DOHH2 (cell line): ENCODE measurements at regions not wholly inside any gene's neighbourhood (a gene's known extent, or its start where the extent isn't known, plus 50 kb on each side); places are given as distances from the start of the nearest gene placed in this dataset.

Experiments used
- H3F3A ChIP-seq: fragments of 200-600 bp; sonication (generic), shearing (Covaris generic); 2 replicates; pipeline ENCODE4 v1.6.0; 2016; ENCODE audit warnings: antibody characterized with exemption, mild to moderate bottlenecking; ENCODE audit not compliant: control insufficient read depth, insufficient read depth
- H3K27ac ChIP-seq: fragments of 200-600 bp; sonication (generic); 2 replicates; pipeline ENCODE4 v1.5.1; 2014; ENCODE audit warnings: low read depth, mild to moderate bottlenecking, low read length, moderate library complexity
- H3K27me3 ChIP-seq: fragments of 200-600 bp; sonication (generic); 2 replicates; pipeline ENCODE4 v1.6.1; 2014; ENCODE audit warnings: mild to moderate bottlenecking, low read length, mixed read lengths; ENCODE audit not compliant: control insufficient read depth
- H3K36me3 ChIP-seq: fragments of 200-600 bp; sonication (generic); 2 replicates; pipeline ENCODE4 v1.6.1; 2014; ENCODE audit warnings: mild to moderate bottlenecking, low read length, moderate library complexity, mixed read lengths; ENCODE audit not compliant: control insufficient read depth
- H3K4me1 ChIP-seq: fragments of 200-600 bp; sonication (generic); 2 replicates; pipeline ENCODE4 v1.6.1; 2014; ENCODE audit warnings: mild to moderate bottlenecking, low read length, mixed read lengths; ENCODE audit not compliant: control insufficient read depth
- H3K4me2 ChIP-seq: fragments of 200-600 bp; sonication (generic); 2 replicates; pipeline ENCODE4 v1.6.0; 2014; ENCODE audit warnings: mild to moderate bottlenecking, low read length, moderate library complexity
- H3K4me3 ChIP-seq: fragments of 200-600 bp; sonication (generic); 2 replicates; pipeline ENCODE4 v1.5.1; 2014; ENCODE audit warnings: mild to moderate bottlenecking, low read length, mixed read lengths
- H3K79me2 ChIP-seq: fragments of 200-600 bp; sonication (generic); 2 replicates; pipeline ENCODE4 v1.6.1; 2014; ENCODE audit warnings: mild to moderate bottlenecking, low read length, mixed read lengths; ENCODE audit not compliant: control insufficient read depth
- H3K9me2 ChIP-seq: fragments of 200-600 bp; sonication (generic); replicated peaks from 2 replicates; pipeline ENCODE4 v1.6.1; 2014; ENCODE audit warnings: mild to moderate bottlenecking, low read length, mixed read lengths; ENCODE audit not compliant: control insufficient read depth
- H3K9me3 ChIP-seq: fragments of 200-600 bp; sonication (generic); 2 replicates; pipeline ENCODE4 v1.6.1; 2014; ENCODE audit warnings: antibody characterized with exemption, low read length, mixed read lengths; ENCODE audit not compliant: control insufficient read depth, insufficient read depth
- H4K20me1 ChIP-seq: fragments of 200-600 bp; sonication (generic); 2 replicates; pipeline ENCODE4 v1.6.0; 2014; ENCODE audit warnings: low read depth, mild to moderate bottlenecking, antibody characterized with exemption, low read length, moderate library complexity; ENCODE audit not compliant: control insufficient read depth, insufficient read depth
- CTCF ChIP-seq: fragments of 200-600 bp; sonication (generic); IDR thresholded peaks from one replicate; pipeline ENCODE4 v1.5.1; 2014; ENCODE audit warnings: antibody characterized with exemption, mild to moderate bottlenecking, low read depth, low read length; ENCODE audit not compliant: poor library complexity, severe bottlenecking
- EZH2phosphoT487 ChIP-seq: fragments of 200-600 bp; sonication (generic); IDR thresholded peaks from 2 replicates; pipeline ENCODE4 v1.6.1; 2017; ENCODE audit warnings: borderline replicate concordance, mild to moderate bottlenecking, antibody characterized with exemption, low read length, moderate library complexity, mixed read lengths

GRCh38 chr5:74412066-74412465, 228.5 kb downstream of the ENC1 start:
- Histone ChIP-seq H3K27ac (no peak overlapping the region), H3K9me2 (no peaks in the 10 kb centered on the region), H3K4me3 (no peak overlapping the region), H3F3A (no peaks in the 10 kb centered on the region), H3K27me3 (peaks cover 3% of the 10 kb centered on the region; the same call in 1 of the 2 replicates), H3K36me3 (no peaks in the 10 kb centered on the region), H4K20me1 (no peaks in the 10 kb centered on the region), H3K4me1 (no peaks in the 10 kb centered on the region), H3K9me3 (no peaks in the 10 kb centered on the region), H3K79me2 (no peaks in the 10 kb centered on the region), H3K4me2 (no peak overlapping the region)
- TF ChIP-seq CTCF (no peak), EZH2phosphoT487 (no peak)

GRCh38 chr5:74409712-74410111, 230.8 kb downstream of the ENC1 start:
- Histone ChIP-seq H3K27ac (no peak overlapping the region), H4K20me1 (no peaks in the 10 kb centered on the region)

GRCh38 chr5:74409166-74409706, 231.3 kb downstream of the ENC1 start:
- Histone ChIP-seq H3K27ac (no peak overlapping the region), H3K36me3 (no peaks in the 10 kb centered on the region), H3F3A (no peaks in the 10 kb centered on the region), H3K4me1 (no peaks in the 10 kb centered on the region), H3K27me3 (peaks cover 4% of the 10 kb centered on the region; the same call in 1 of the 2 replicates), H3K9me3 (no peaks in the 10 kb centered on the region), H3K9me2 (no peaks in the 10 kb centered on the region), H3K4me2 (no peak overlapping the region), H3K79me2 (no peaks in the 10 kb centered on the region), H4K20me1 (no peaks in the 10 kb centered on the region), H3K4me3 (no peak overlapping the region)
- TF ChIP-seq CTCF = no peak
- no peak for TF ChIP-seq EZH2phosphoT487

More at GRCh38 chr5:74409712-74410111, 230.8 kb downstream of the ENC1 start:
- no peaks in the 10 kb centered on the region for H3F3A ChIP-seq
- no peaks in the 10 kb centered on the region for H3K79me2 ChIP-seq
- no peaks in the 10 kb centered on the region for H3K9me2 ChIP-seq
- no peak overlapping the region for H3K4me3 ChIP-seq
- H3K4me1 ChIP-seq = no peaks in the 10 kb centered on the region
- H3K4me2 ChIP-seq = no peak overlapping the region
- H3K9me3 ChIP-seq = no peaks in the 10 kb centered on the region
- TF ChIP-seq EZH2phosphoT487 (no peak), CTCF (no peak)
- H3K36me3 ChIP-seq = no peaks in the 10 kb centered on the region
- H3K27me3 ChIP-seq = peaks cover 4% of the 10 kb centered on the region; the same call in 1 of the 2 replicates
